HepG2 (cell line): ENCODE measurements at regions not wholly inside any gene's neighbourhood (a gene's known extent, or its start where the extent isn't known, plus 50 kb on each side); places are given as distances from the start of the nearest gene placed in this dataset.

Source experiments
- ATAC-seq: fragments of 200-7000 bp; cut with Tn5 transposase; 3 replicates; pipeline ENCODE4 v1.9.1; 2020; ENCODE audit warnings: mild to moderate bottlenecking, moderate library complexity
- BruUV-seq: library from RNA; stranded (reverse); fragments of 400-500 nt; replicated peaks from 2 replicates; lab custom pipeline; 2021; lab: Mats Ljungman, UMichigan
- CTCF ChIA-PET: fragments of 300-600 bp; formaldehyde crosslinking; extraction: SDS; loops from one replicate; lab custom pipeline; 2021; ENCODE audit warnings: low total read pairs, inconsistent platforms, low intra/inter-chr PET ratio; lab: Yijun Ruan, JAX
- POLR2A ChIA-PET: fragments of 350-600 bp; sonication (Branson Sonifier 250); formaldehyde crosslinking; loops from one replicate; lab custom pipeline; 2020; ENCODE audit warnings: antibody characterized with exemption, inconsistent platforms; lab: Yijun Ruan, JAX
- DNase-seq: peaks from one replicate; pipeline ENCODE4 v3.0.0-alpha.2; 2015; ENCODE audit warnings: low spot score
- FAIRE-seq: peaks from 3 replicates; lab custom pipeline; 2011; peaks lifted over from hg19 to GRCh38; lab: Jason Lieb, UNC
- H2AFZ ChIP-seq: one replicate; pipeline ENCODE4 v1.6.1; 2011; ENCODE audit warnings: low read length, inconsistent platforms
- H3K27ac ChIP-seq: fragments of 300-600 bp; 3 replicates; pipeline ENCODE4 v1.8.0; 2011; ENCODE audit warnings: mixed run types, mild to moderate bottlenecking, mixed read lengths, low read length, inconsistent platforms; ENCODE audit not compliant: insufficient read depth; ENCODE audit errors: extremely low read length
- H3K27me3 ChIP-seq, 2 experiments: fragments of 200-600 bp in 1 of 2; 2 replicates in 1 of 2; 3 replicates in 1 of 2; pipeline versions ENCODE4 v1.6.0 to v1.8.0; 2011; ENCODE audit warnings: low read length in 2 of 2, mild to moderate bottlenecking in 2 of 2, moderate library complexity in 2 of 2, inconsistent platforms in 1 of 2; ENCODE audit not compliant: insufficient read depth in 2 of 2, control insufficient read depth in 1 of 2
- H3K36me3 ChIP-seq, 2 experiments: fragments of 200-600 bp in 1 of 2; replicated peaks in 1 of 2; 2 replicates in 1 of 2; 3 replicates in 1 of 2; pipeline versions ENCODE4 v1.5.1 to v1.8.0; 2011; ENCODE audit warnings: low read length in 2 of 2, inconsistent platforms in 1 of 2; ENCODE audit not compliant: insufficient read depth in 2 of 2, control insufficient read depth in 1 of 2
- H3K4me1 ChIP-seq: 2 replicates; pipeline ENCODE4 v1.5.1; 2012; ENCODE audit warnings: low read length, inconsistent platforms; ENCODE audit not compliant: insufficient read depth
- H3K4me2 ChIP-seq: 2 replicates; pipeline ENCODE4 v1.6.0; 2011; ENCODE audit warnings: low read depth, low read length, inconsistent platforms
- H3K4me3 ChIP-seq, 3 experiments: fragments of 200-600 bp in 1 of 3; sonication (generic), shearing (Covaris generic) in 1 of 3; replicated peaks in 1 of 3; 2 replicates each; pipeline ENCODE4 v1.5.1; 2011 to 2016; ENCODE audit warnings: low read length in 3 of 3, inconsistent platforms in 2 of 3, low read depth in 2 of 3, mild to moderate bottlenecking in 2 of 3, control low read depth in 1 of 3, mixed read lengths in 1 of 3; ENCODE audit not compliant: insufficient read depth in 1 of 3
- H3K79me2 ChIP-seq: one replicate; pipeline ENCODE4 v1.6.1; 2011; ENCODE audit warnings: low read length, inconsistent platforms; ENCODE audit not compliant: insufficient read depth
- H3K9ac ChIP-seq: 2 replicates; pipeline ENCODE4 v1.6.0; 2011; ENCODE audit warnings: mild to moderate bottlenecking, low read depth, low read length, inconsistent platforms; ENCODE audit not compliant: insufficient read depth
- H3K9me3 ChIP-seq: 2 replicates; pipeline ENCODE4 v1.5.1; 2012; ENCODE audit warnings: mild to moderate bottlenecking, low read length
- H4K20me1 ChIP-seq: 2 replicates; pipeline ENCODE4 v1.6.0; 2011; ENCODE audit warnings: inconsistent platforms, mild to moderate bottlenecking, low read length, moderate library complexity; ENCODE audit not compliant: insufficient read depth
- DZIP1 ChIP-seq: sonication (generic); formaldehyde crosslinking; IDR thresholded peaks from 2 replicates; pipeline ENCODE4 v1.5.0; 2020; ENCODE audit warnings: mild to moderate bottlenecking, missing genetic modification reagents
- FIP1L1 ChIP-seq: fragments of 200-400 bp; formaldehyde crosslinking; IDR thresholded peaks from 2 replicates; pipeline ENCODE4 v1.6.1; 2018; ENCODE audit warnings: low read depth, mild to moderate bottlenecking, low read length, moderate library complexity, borderline replicate concordance; ENCODE audit not compliant: insufficient read depth
- FOXJ3 ChIP-seq: sonication (generic); formaldehyde crosslinking; IDR thresholded peaks from 2 replicates; pipeline ENCODE4 v1.4.0; 2020; ENCODE audit warnings: missing genetic modification reagents, mild to moderate bottlenecking, borderline replicate concordance
- JARID2 ChIP-seq: sonication (generic); formaldehyde crosslinking; IDR thresholded peaks from 2 replicates; pipeline ENCODE4 v1.8.1; 2023; ENCODE audit warnings: missing genetic modification reagents, inconsistent platforms; ENCODE audit not compliant: insufficient replicate concordance
- MED8 ChIP-seq: sonication (generic); formaldehyde crosslinking; IDR thresholded peaks from 2 replicates; pipeline ENCODE4 v1.8.1; 2023; ENCODE audit warnings: mild to moderate bottlenecking, missing genetic modification reagents; ENCODE audit not compliant: insufficient replicate concordance
- MLX ChIP-seq: IDR thresholded peaks from 2 replicates; pipeline ENCODE4 v1.6.1; 2016
- NR2F2 ChIP-seq: IDR thresholded peaks from 2 replicates; pipeline ENCODE4 v1.6.1; 2012; ENCODE audit warnings: low read depth, inconsistent platforms, borderline replicate concordance
- POLR2G ChIP-seq: fragments of 200-400 bp; formaldehyde crosslinking; IDR thresholded peaks from 2 replicates; pipeline ENCODE4 v1.6.1; 2018; ENCODE audit warnings: mild to moderate bottlenecking, low read depth, low read length, moderate library complexity
- SRF ChIP-seq: IDR thresholded peaks from 2 replicates; pipeline ENCODE4 v1.6.1; 2011; ENCODE audit warnings: mild to moderate bottlenecking, low read depth, low read length, moderate library complexity
- SUZ12 ChIP-seq: fragments of 150-350 bp; IDR thresholded peaks from 2 replicates; pipeline ENCODE4 v1.6.1; 2014; ENCODE audit warnings: low read depth, low read length
- YY1 ChIP-seq: IDR thresholded peaks from 2 replicates; pipeline ENCODE4 v1.6.1; 2011; ENCODE audit warnings: low read length, low read depth, moderate library complexity, mild to moderate bottlenecking; ENCODE audit not compliant: insufficient read depth, insufficient replicate concordance
- ZBTB26 ChIP-seq: IDR thresholded peaks from 2 replicates; pipeline ENCODE4 v1.6.1; 2016; ENCODE audit warnings: missing compliant biosample characterization, missing genetic modification reagents, borderline replicate concordance
- ZBTB33 ChIP-seq: sonication (generic); formaldehyde crosslinking; IDR thresholded peaks from 2 replicates; pipeline ENCODE4 v1.4.0; 2020; ENCODE audit warnings: missing genetic modification reagents
- ZMAT3 ChIP-seq: sonication (generic); formaldehyde crosslinking; conservative IDR thresholded peaks from 2 replicates; pipeline ENCODE4 v1.7.0; 2021; ENCODE audit warnings: missing genetic modification reagents
- ZNF441 ChIP-seq: sonication (generic); formaldehyde crosslinking; IDR thresholded peaks from 2 replicates; pipeline ENCODE4 v1.7.0; 2021; ENCODE audit warnings: missing genetic modification reagents, borderline replicate concordance
- ZNF569 ChIP-seq: sonication (generic); formaldehyde crosslinking; IDR thresholded peaks from 2 replicates; pipeline ENCODE4 v1.5.0; 2020; ENCODE audit warnings: mild to moderate bottlenecking, missing genetic modification reagents, moderate library complexity, borderline replicate concordance
- WGBS: methylation state at CpG from one replicate; pipeline ENCODE4 v1.1.6; 2017; ENCODE audit warnings: low lambda C conversion rate; 5-methylcytosine and 5-hydroxymethylcytosine counted together
- in situ Hi-C: cut with HindIII; loops from 2 replicates; pipeline ENCODE4 v1.10.0; 2017; ENCODE audit warnings: low pct_unique_long_range_greater_than_20kb; ENCODE audit not compliant: extremely low pct_ligation_motif_present
- intact Hi-C: fragments of 100-400 bp; cut with micrococcal nuclease; formaldehyde crosslinking; loops from one replicate; pipeline ENCODE4 v1.10.0; 2022; ENCODE audit not compliant: unreplicated experiment

- TF ChIP-seq ZBTB33 (CRISPR knock-in tag) (no peak), MLX (no peak), ZNF569 (CRISPR knock-in tag) (no peak), DZIP1 (CRISPR knock-in tag) (no peak)
- TF ChIP-seq, all 625 proteins: peak for 0
These were observed 345.1 kb upstream of the SNX7 start (continued) for GRCh38 chr1:98316286-98316905.

- CTCF ChIA-PET: no interaction called here
- in situ Hi-C loops: no loop called here
- BruUV-seq: no TSS peak
- H3K9me3 ChIP-seq: no peaks in the 10 kb centered on the region
- no peak overlapping the region for H3K4me2 ChIP-seq
- H3K4me3 ChIP-seq: no peak overlapping the region
- H3K36me3 ChIP-seq: no peaks in the 10 kb centered on the region
- TF ChIP-seq ZMAT3 (CRISPR knock-in tag) (no peak), YY1 (no peak), ZBTB26 (CRISPR knock-in tag) (no peak), SUZ12 (no peak), ZNF441 (CRISPR knock-in tag) (no peak), POLR2G (no peak), JARID2 (no peak), FIP1L1 (no peak), NR2F2 (no peak), FOXJ3 (CRISPR knock-in tag) (no peak), MED8 (CRISPR knock-in tag) (no peak), SRF (no peak)
- TF ChIP-seq, all 625 proteins: peak for 0
- FAIRE-seq (no peak), ATAC-seq (no peak), DNase-seq (no peak)
- intact Hi-C loops: no loop called here
- Histone ChIP-seq H3K4me1 (no peaks in the 10 kb centered on the region), H3K27me3 (no peaks in the 10 kb centered on the region; a peak in 1 of 5 replicates), H3K9ac (no peak overlapping the region), H2AFZ (no peak overlapping the region), H3K27ac (no peak overlapping the region), H3K79me2 (no peaks in the 10 kb centered on the region), H4K20me1 (no peaks in the 10 kb centered on the region)
- POLR2A ChIA-PET: no interaction called here
- 20% methylated on average over 1 of the region's 1 CpG for WGBS
These were observed 346.2 kb upstream of the SNX7 start for GRCh38 chr1:98315309-98315708.
